HL-60 (cell line): ENCODE measurements at regions not wholly inside any gene's neighbourhood (a gene's known extent, or its start where the extent isn't known, plus 50 kb on each side); places are given as distances from the start of the nearest gene placed in this dataset.

Experiments
- DNase-seq, 2 experiments: peaks; one replicate each; pipeline ENCODE4 v3.0.0-alpha.2; 2010 to 2020; ENCODE audit warnings: low read depth in 1 of 2, low spot score in 1 of 2
- H3K27ac ChIP-seq: fragments of 250-450 bp; sonication (Bioruptor Pico); replicated peaks from 2 replicates; pipeline ENCODE4 v1.5.1; 2020; ENCODE audit warnings: mild to moderate bottlenecking, moderate library complexity
- H3K27me3 ChIP-seq: fragments of 250-450 bp; sonication (Bioruptor Pico); 2 replicates; pipeline ENCODE4 v1.5.1; 2021; ENCODE audit warnings: mild to moderate bottlenecking, moderate library complexity; ENCODE audit not compliant: insufficient read depth, poor library complexity, severe bottlenecking
- H3K4me3 ChIP-seq: replicated peaks from 2 replicates; pipeline ENCODE4 v1.5.1; 2011; ENCODE audit warnings: mild to moderate bottlenecking, control low read depth, low read length; ENCODE audit not compliant: insufficient read depth
- CTCF ChIP-seq: IDR thresholded peaks from one replicate; pipeline ENCODE4 v1.5.1; 2011; ENCODE audit warnings: low read length, control low read depth, inconsistent platforms; ENCODE audit not compliant: insufficient read depth
- GABPA ChIP-seq: IDR thresholded peaks from 2 replicates; pipeline ENCODE4 v1.6.1; 2012; ENCODE audit warnings: low read depth
- POLR2AphosphoS5 ChIP-seq: IDR thresholded peaks from 2 replicates; pipeline ENCODE4 v1.6.1; 2012; ENCODE audit warnings: low read depth
- SPI1 ChIP-seq: IDR thresholded peaks from 2 replicates; pipeline ENCODE4 v1.6.1; 2012; ENCODE audit warnings: low read depth, mild to moderate bottlenecking, borderline replicate concordance
- TF ChIP-seq, protein P1 (sequence below): IDR thresholded peaks from 2 replicates; pipeline ENCODE4 v1.6.1; 2012; ENCODE audit warnings: low read depth; ENCODE audit not compliant: insufficient replicate concordance

GRCh38 chr3:177554895-177555759 lies 357.8 kb upstream of the TBL1XR1 start:
- Histone ChIP-seq H3K27me3 (no peaks in the 10 kb centered on the region), H3K27ac (no peak overlapping the region), H3K4me3 (no peak overlapping the region)
- no peak for TF ChIP-seq POLR2AphosphoS5
- TF ChIP-seq GABPA: no peak
- TF ChIP-seq CTCF: no peak
- TF ChIP-seq, protein P1, sequence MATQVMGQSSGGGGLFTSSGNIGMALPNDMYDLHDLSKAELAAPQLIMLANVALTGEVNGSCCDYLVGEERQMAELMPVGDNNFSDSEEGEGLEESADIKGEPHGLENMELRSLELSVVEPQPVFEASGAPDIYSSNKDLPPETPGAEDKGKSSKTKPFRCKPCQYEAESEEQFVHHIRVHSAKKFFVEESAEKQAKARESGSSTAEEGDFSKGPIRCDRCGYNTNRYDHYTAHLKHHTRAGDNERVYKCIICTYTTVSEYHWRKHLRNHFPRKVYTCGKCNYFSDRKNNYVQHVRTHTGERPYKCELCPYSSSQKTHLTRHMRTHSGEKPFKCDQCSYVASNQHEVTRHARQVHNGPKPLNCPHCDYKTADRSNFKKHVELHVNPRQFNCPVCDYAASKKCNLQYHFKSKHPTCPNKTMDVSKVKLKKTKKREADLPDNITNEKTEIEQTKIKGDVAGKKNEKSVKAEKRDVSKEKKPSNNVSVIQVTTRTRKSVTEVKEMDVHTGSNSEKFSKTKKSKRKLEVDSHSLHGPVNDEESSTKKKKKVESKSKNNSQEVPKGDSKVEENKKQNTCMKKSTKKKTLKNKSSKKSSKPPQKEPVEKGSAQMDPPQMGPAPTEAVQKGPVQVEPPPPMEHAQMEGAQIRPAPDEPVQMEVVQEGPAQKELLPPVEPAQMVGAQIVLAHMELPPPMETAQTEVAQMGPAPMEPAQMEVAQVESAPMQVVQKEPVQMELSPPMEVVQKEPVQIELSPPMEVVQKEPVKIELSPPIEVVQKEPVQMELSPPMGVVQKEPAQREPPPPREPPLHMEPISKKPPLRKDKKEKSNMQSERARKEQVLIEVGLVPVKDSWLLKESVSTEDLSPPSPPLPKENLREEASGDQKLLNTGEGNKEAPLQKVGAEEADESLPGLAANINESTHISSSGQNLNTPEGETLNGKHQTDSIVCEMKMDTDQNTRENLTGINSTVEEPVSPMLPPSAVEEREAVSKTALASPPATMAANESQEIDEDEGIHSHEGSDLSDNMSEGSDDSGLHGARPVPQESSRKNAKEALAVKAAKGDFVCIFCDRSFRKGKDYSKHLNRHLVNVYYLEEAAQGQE: no peak
- no peak for TF ChIP-seq SPI1
- DNase-seq: no peak

GRCh38 chr3:177557548-177557947 lies 360.3 kb upstream of the TBL1XR1 start:
- no peak for TF ChIP-seq POLR2AphosphoS5
- DNase-seq: no peak
- H3K27me3 ChIP-seq: no peaks in the 10 kb centered on the region
- no peak overlapping the region for H3K4me3 ChIP-seq
- no peak overlapping the region for H3K27ac ChIP-seq

GRCh38 chr3:177561365-177561764 lies 364.1 kb upstream of the TBL1XR1 start:
- TF ChIP-seq SPI1: no peak
- TF ChIP-seq, protein P1: no peak
- TF ChIP-seq GABPA: no peak
- TF ChIP-seq POLR2AphosphoS5: no peak
- TF ChIP-seq CTCF: no peak
- Histone ChIP-seq H3K4me3 (no peak overlapping the region), H3K27ac (no peak overlapping the region), H3K27me3 (no peaks in the 10 kb centered on the region)
- no peak for DNase-seq

- Histone ChIP-seq H3K27me3 (no peaks in the 10 kb centered on the region), H3K4me3 (no peak overlapping the region), H3K27ac (no peak overlapping the region)
- no peak for DNase-seq
- TF ChIP-seq POLR2AphosphoS5: no peak
- no peak for TF ChIP-seq SPI1
- TF ChIP-seq, protein P1: no peak
- no peak for TF ChIP-seq GABPA
- TF ChIP-seq CTCF: no peak
Observed at GRCh38 chr3:177561769-177562392, 364.6 kb upstream of the TBL1XR1 start.
